SK-N-SH treated with all-trans-retinoic acid at 6 μM for 48 hours (cell line): ENCODE measurements at regions not wholly inside any gene's neighbourhood (a gene's known extent, or its start where the extent isn't known, plus 50 kb on each side); places are given as distances from the start of the nearest gene placed in this dataset.

Experiments used
- ATAC-seq: fragments of 200-7000 bp; cut with Tn5 transposase; 3 replicates; pipeline ENCODE4 v1.9.1; 2020; ENCODE audit warnings: mild to moderate bottlenecking, moderate library complexity
- ARNTL ChIP-seq: fragments of 450-650 bp; formaldehyde crosslinking; IDR thresholded peaks from 2 replicates; pipeline ENCODE4 v1.5.0; 2020; ENCODE audit warnings: low read depth, mild to moderate bottlenecking, moderate library complexity, borderline replicate concordance
- BACH2 ChIP-seq: fragments of 250-450 bp; sonication (Bioruptor Pico); IDR thresholded peaks from 2 replicates; pipeline ENCODE4 v1.9.0; 2021; ENCODE audit warnings: mild to moderate bottlenecking, borderline replicate concordance
- CSDC2 ChIP-seq: fragments of 250-450 bp; sonication (Bioruptor Pico); IDR thresholded peaks from 2 replicates; pipeline ENCODE4 v1.5.0; 2020; ENCODE audit warnings: mild to moderate bottlenecking, moderate library complexity
- CSRNP3 ChIP-seq: fragments of 250-450 bp; sonication (Bioruptor Pico); IDR thresholded peaks from 2 replicates; pipeline ENCODE4 v1.5.1; 2021; ENCODE audit warnings: mild to moderate bottlenecking, moderate library complexity
- ESRRG ChIP-seq: fragments of 250-450 bp; sonication (Bioruptor Pico); IDR thresholded peaks from 2 replicates; pipeline ENCODE4 v1.6.1; 2021; ENCODE audit warnings: mild to moderate bottlenecking
- GLIS3 ChIP-seq: fragments of 250-450 bp; sonication (Bioruptor Pico); IDR thresholded peaks from 2 replicates; pipeline ENCODE4 v1.5.0; 2020; ENCODE audit warnings: mild to moderate bottlenecking, moderate library complexity
- PPARA ChIP-seq: fragments of 250-450 bp; sonication (Bioruptor Pico); IDR thresholded peaks from 2 replicates; pipeline ENCODE4 v1.5.0; 2020; ENCODE audit warnings: mild to moderate bottlenecking, borderline replicate concordance
- SNAI2 ChIP-seq: fragments of 250-450 bp; sonication (Bioruptor Pico); IDR thresholded peaks from 2 replicates; pipeline ENCODE4 v1.5.0; 2020; ENCODE audit warnings: mild to moderate bottlenecking, moderate library complexity
- TCF4 ChIP-seq: fragments of 250-450 bp; sonication (Bioruptor Pico); IDR thresholded peaks from 2 replicates; pipeline ENCODE4 v1.8.0; 2021; ENCODE audit warnings: mild to moderate bottlenecking, moderate library complexity, borderline replicate concordance
- TOX ChIP-seq: fragments of 250-450 bp; sonication (Bioruptor Pico); IDR thresholded peaks from 2 replicates; pipeline ENCODE4 v1.8.0; 2021; ENCODE audit warnings: mild to moderate bottlenecking, moderate library complexity, borderline replicate concordance
- ZC3H10 ChIP-seq: fragments of 250-450 bp; sonication (Bioruptor Pico); IDR thresholded peaks from 2 replicates; pipeline ENCODE4 v1.5.1; 2021; ENCODE audit warnings: mild to moderate bottlenecking, moderate library complexity
- ZFP3 ChIP-seq: fragments of 250-450 bp; sonication (Bioruptor Pico); IDR thresholded peaks from 2 replicates; pipeline ENCODE4 v1.5.0; 2020; ENCODE audit warnings: mild to moderate bottlenecking, moderate library complexity
- ZFP30 ChIP-seq: fragments of 450-650 bp; formaldehyde crosslinking; IDR thresholded peaks from 2 replicates; pipeline ENCODE4 v1.5.0; 2022; ENCODE audit warnings: mild to moderate bottlenecking, moderate library complexity
- ZNF565 ChIP-seq: fragments of 450-650 bp; formaldehyde crosslinking; conservative IDR thresholded peaks from 2 replicates; pipeline ENCODE4 v1.5.0; 2020; ENCODE audit warnings: low read depth, mild to moderate bottlenecking, moderate library complexity
- ZNF8 ChIP-seq: fragments of 450-650 bp; formaldehyde crosslinking; IDR thresholded peaks from 2 replicates; pipeline ENCODE4 v1.5.0; 2020; ENCODE audit warnings: mild to moderate bottlenecking, moderate library complexity
- TF ChIP-seq, protein P1 (sequence below): fragments of 250-450 bp; sonication (Bioruptor Pico); IDR thresholded peaks from 2 replicates; pipeline ENCODE4 v1.5.0; 2020; ENCODE audit warnings: mild to moderate bottlenecking, moderate library complexity
- TF ChIP-seq, protein P2 (sequence below): fragments of 250-450 bp; sonication (Bioruptor Pico); IDR thresholded peaks from 2 replicates; pipeline ENCODE4 v1.8.0; 2020; ENCODE audit warnings: mild to moderate bottlenecking, moderate library complexity, borderline replicate concordance
- TF ChIP-seq, protein P3 (sequence below): fragments of 250-450 bp; sonication (Bioruptor Pico); IDR thresholded peaks from 2 replicates; pipeline ENCODE4 v1.8.0; 2021; ENCODE audit warnings: low read depth, mild to moderate bottlenecking, moderate library complexity, borderline replicate concordance

DNA sequence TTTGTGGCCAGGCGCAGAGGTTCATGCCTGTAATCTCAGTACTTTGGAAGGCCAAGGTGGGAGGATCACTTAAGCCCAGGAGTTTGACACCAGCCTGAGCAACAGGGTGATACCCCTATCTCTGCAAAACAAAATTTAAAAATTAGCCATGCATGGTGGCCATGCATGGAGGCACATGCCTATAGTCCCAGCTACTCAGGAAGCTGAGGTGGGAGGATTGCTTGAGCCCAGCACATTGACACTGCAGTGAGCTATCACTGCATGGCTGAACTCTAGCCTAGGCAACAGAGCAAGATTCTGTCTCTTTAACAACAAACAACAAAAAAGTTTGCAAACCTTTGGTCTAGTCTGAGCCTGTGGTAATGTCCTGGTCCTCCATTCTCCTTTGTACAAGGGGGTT, 69.2 kb upstream of the CNEP1R1 start:
- no peak for ATAC-seq
- TF ChIP-seq ESRRG (CRISPR knock-in tag) (no peak), ARNTL (CRISPR knock-in tag) (no peak), TCF4 (CRISPR knock-in tag) (no peak), CSRNP3 (CRISPR knock-in tag) (no peak)
- TF ChIP-seq, protein P1, sequence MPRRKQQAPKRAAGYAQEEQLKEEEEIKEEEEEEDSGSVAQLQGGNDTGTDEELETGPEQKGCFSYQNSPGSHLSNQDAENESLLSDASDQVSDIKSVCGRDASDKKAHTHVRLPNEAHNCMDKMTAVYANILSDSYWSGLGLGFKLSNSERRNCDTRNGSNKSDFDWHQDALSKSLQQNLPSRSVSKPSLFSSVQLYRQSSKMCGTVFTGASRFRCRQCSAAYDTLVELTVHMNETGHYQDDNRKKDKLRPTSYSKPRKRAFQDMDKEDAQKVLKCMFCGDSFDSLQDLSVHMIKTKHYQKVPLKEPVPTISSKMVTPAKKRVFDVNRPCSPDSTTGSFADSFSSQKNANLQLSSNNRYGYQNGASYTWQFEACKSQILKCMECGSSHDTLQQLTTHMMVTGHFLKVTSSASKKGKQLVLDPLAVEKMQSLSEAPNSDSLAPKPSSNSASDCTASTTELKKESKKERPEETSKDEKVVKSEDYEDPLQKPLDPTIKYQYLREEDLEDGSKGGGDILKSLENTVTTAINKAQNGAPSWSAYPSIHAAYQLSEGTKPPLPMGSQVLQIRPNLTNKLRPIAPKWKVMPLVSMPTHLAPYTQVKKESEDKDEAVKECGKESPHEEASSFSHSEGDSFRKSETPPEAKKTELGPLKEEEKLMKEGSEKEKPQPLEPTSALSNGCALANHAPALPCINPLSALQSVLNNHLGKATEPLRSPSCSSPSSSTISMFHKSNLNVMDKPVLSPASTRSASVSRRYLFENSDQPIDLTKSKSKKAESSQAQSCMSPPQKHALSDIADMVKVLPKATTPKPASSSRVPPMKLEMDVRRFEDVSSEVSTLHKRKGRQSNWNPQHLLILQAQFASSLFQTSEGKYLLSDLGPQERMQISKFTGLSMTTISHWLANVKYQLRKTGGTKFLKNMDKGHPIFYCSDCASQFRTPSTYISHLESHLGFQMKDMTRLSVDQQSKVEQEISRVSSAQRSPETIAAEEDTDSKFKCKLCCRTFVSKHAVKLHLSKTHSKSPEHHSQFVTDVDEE (CRISPR knock-in tag) = no peak

GRCh38 chr16:49956915-49957314, 68.1 kb upstream of the CNEP1R1 start:
- no peak for ATAC-seq
- TF ChIP-seq BACH2 (CRISPR knock-in tag) (no peak), PPARA (CRISPR knock-in tag) (no peak), ESRRG (CRISPR knock-in tag) (no peak), CSDC2 (no peak), TOX (CRISPR knock-in tag) (no peak), CSRNP3 (CRISPR knock-in tag) (no peak), ZFP3 (no peak), SNAI2 (CRISPR knock-in tag) (no peak)
- TF ChIP-seq, protein P2, sequence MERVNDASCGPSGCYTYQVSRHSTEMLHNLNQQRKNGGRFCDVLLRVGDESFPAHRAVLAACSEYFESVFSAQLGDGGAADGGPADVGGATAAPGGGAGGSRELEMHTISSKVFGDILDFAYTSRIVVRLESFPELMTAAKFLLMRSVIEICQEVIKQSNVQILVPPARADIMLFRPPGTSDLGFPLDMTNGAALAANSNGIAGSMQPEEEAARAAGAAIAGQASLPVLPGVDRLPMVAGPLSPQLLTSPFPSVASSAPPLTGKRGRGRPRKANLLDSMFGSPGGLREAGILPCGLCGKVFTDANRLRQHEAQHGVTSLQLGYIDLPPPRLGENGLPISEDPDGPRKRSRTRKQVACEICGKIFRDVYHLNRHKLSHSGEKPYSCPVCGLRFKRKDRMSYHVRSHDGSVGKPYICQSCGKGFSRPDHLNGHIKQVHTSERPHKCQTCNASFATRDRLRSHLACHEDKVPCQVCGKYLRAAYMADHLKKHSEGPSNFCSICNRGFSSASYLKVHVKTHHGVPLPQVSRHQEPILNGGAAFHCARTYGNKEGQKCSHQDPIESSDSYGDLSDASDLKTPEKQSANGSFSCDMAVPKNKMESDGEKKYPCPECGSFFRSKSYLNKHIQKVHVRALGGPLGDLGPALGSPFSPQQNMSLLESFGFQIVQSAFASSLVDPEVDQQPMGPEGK (CRISPR knock-in tag) = no peak

- ATAC-seq = no peak
These were observed 66.6 kb upstream of the CNEP1R1 start for GRCh38 chr16:49958448-49958847.

More at GRCh38 chr16:49958448-49958847, 66.6 kb upstream of the CNEP1R1 start:
- TF ChIP-seq ZC3H10 (no peak), TOX (CRISPR knock-in tag) (no peak), ARNTL (CRISPR knock-in tag) (no peak), ESRRG (CRISPR knock-in tag) (no peak), ZNF8 (no peak), BACH2 (CRISPR knock-in tag) (no peak), ZFP3 (no peak), GLIS3 (no peak), PPARA (CRISPR knock-in tag) (no peak), ZNF565 (CRISPR knock-in tag) (no peak), ZFP30 (CRISPR knock-in tag) (no peak)
- TF ChIP-seq, protein P2 (CRISPR knock-in tag) = no peak
- TF ChIP-seq, protein P3, sequence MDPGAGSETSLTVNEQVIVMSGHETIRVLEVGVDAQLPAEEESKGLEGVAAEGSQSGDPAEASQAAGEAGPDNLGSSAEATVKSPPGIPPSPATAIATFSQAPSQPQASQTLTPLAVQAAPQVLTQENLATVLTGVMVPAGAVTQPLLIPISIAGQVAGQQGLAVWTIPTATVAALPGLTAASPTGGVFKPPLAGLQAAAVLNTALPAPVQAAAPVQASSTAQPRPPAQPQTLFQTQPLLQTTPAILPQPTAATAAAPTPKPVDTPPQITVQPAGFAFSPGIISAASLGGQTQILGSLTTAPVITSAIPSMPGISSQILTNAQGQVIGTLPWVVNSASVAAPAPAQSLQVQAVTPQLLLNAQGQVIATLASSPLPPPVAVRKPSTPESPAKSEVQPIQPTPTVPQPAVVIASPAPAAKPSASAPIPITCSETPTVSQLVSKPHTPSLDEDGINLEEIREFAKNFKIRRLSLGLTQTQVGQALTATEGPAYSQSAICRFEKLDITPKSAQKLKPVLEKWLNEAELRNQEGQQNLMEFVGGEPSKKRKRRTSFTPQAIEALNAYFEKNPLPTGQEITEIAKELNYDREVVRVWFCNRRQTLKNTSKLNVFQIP (CRISPR knock-in tag) = no peak
